ENCODE measurements at regions not wholly inside any gene's neighbourhood (a gene's known extent, or its start where the extent isn't known, plus 50 kb on each side); places are given as distances from the start of the nearest gene placed in this dataset.

DNA sequence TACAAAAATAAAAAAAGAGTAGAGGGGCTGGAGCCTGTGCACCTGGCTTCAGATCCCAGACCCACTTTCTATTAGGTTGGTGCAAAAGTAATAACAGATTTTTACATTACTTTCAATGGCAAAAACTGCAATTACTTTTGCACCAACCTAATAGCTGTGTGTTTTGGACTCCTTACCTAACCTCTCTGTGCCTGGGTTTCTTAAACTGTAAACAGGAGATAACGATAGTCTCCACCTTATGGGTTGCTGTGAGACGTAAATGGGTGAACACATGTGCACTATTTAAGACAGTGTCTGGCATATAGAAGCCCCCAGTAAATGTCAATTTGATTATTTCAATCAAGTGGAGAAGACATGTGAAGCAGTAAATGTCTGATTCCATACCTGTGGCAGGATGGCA, 89.7 kb downstream of the TFAP2C start:
- TF ChIP-seq EZH2 (IDR thresholded peaks at IDR 0.05) (no peak), EZH2phosphoT487 (IDR thresholded peaks at IDR 0.05) (no peak)
- TF ChIP-seq, protein P1, sequence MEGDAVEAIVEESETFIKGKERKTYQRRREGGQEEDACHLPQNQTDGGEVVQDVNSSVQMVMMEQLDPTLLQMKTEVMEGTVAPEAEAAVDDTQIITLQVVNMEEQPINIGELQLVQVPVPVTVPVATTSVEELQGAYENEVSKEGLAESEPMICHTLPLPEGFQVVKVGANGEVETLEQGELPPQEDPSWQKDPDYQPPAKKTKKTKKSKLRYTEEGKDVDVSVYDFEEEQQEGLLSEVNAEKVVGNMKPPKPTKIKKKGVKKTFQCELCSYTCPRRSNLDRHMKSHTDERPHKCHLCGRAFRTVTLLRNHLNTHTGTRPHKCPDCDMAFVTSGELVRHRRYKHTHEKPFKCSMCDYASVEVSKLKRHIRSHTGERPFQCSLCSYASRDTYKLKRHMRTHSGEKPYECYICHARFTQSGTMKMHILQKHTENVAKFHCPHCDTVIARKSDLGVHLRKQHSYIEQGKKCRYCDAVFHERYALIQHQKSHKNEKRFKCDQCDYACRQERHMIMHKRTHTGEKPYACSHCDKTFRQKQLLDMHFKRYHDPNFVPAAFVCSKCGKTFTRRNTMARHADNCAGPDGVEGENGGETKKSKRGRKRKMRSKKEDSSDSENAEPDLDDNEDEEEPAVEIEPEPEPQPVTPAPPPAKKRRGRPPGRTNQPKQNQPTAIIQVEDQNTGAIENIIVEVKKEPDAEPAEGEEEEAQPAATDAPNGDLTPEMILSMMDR (IDR thresholded peaks at IDR 0.05), result no peak

DNA sequence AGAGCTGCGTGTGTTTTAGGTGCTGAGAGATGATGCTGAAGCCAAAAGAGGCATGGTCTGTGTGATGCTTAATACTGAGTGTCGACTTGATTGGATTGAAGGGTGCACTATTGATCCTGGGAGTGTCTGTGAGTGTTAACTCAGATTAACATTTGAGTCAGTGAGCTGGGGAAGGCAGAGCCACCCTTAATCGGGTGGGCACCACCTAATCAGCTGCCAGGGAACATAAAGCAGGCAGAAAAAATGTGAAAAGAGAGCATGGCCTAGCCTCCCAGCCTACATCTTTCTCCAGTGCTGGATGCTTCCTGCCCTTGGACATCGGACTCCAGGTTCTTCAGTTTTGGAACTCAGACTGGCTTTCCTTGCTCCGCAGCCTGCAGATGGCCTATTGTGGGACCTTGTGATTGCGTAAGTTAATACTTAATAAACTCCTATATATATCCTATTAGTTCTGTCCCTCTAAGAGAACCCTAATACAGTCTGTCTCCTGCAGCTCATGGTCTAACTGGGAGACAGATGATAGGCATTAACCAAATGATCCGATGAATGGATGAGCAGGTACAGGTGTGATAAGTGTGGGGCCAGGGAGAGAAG, 91.6 kb downstream of the TFAP2C start:
- H3K4me1 Mint-ChIP-seq, result peaks cover 15% of the 10 kb centered on the region
- no peaks in the 10 kb centered on the region for H3K9me3 Mint-ChIP-seq
- no peaks in the 10 kb centered on the region for H3K36me3 Mint-ChIP-seq
- H3K4me3 ChIP-seq, result no peak overlapping the region
- no peak overlapping the region for H3K4me2 ChIP-seq
- H3K27me3 Mint-ChIP-seq (ENCODE audit: insufficient read depth, low read depth), result peaks cover 10% of the 10 kb centered on the region
- no peak for TF ChIP-seq EZH2 (IDR thresholded peaks at IDR 0.05)
- TF ChIP-seq, protein P1 (IDR thresholded peaks at IDR 0.05), result no peak
- TF ChIP-seq EZH2phosphoT487 (IDR thresholded peaks at IDR 0.05), result no peak
- H3K27ac ChIP-seq, result no peak overlapping the region
- no peak for DNase-seq (ENCODE audit: low spot score)
- no peak overlapping the region for H2AFZ ChIP-seq (replicated peaks)
- no peaks in the 10 kb centered on the region for H3K36me3 ChIP-seq
- H3K9ac ChIP-seq, result no peak overlapping the region
- H3K9me3 ChIP-seq (ENCODE audit: low read depth), result no peaks in the 10 kb centered on the region
- no peaks in the 10 kb centered on the region for H3K79me2 ChIP-seq (ENCODE audit: low read depth)
- H3K27me3 ChIP-seq, result no peaks in the 10 kb centered on the region
- no peak overlapping the region for H3K27ac Mint-ChIP-seq
- H3F3A ChIP-seq (ENCODE audit: low read depth), result no peaks in the 10 kb centered on the region
- no peaks in the 10 kb centered on the region for H4K20me1 ChIP-seq (ENCODE audit: low read depth)
- no peaks in the 10 kb centered on the region for H3K4me1 ChIP-seq
- no peak overlapping the region for H3K4me3 Mint-ChIP-seq

More for the DNA sequence above, 89.7 kb downstream of the TFAP2C start:
- Histone ChIP-seq H3K79me2 (ENCODE audit: low read depth) (no peaks in the 10 kb centered on the region), H4K20me1 (ENCODE audit: low read depth) (no peaks in the 10 kb centered on the region), H3K27me3 (no peaks in the 10 kb centered on the region), H3K9me3 (ENCODE audit: low read depth) (no peaks in the 10 kb centered on the region), H3K4me2 (no peak overlapping the region), H3K27ac (no peak overlapping the region), H2AFZ (replicated peaks) (no peak overlapping the region), H3K4me3 (no peak overlapping the region), H3K4me1 (peaks cover 7% of the 10 kb centered on the region), H3K36me3 (no peaks in the 10 kb centered on the region), H3F3A (ENCODE audit: low read depth) (no peaks in the 10 kb centered on the region), H3K9ac (no peak overlapping the region)
- no peak for DNase-seq (ENCODE audit: low spot score)
- Mint-ChIP-seq H3K9me3 (peaks cover 3% of the 10 kb centered on the region), H3K36me3 (no peaks in the 10 kb centered on the region), H3K4me1 (peaks cover 22% of the 10 kb centered on the region), H3K27ac (no peak overlapping the region), H3K4me3 (no peak overlapping the region), H3K27me3 (ENCODE audit: insufficient read depth, low read depth) (peaks cover 10% of the 10 kb centered on the region)

DNA sequence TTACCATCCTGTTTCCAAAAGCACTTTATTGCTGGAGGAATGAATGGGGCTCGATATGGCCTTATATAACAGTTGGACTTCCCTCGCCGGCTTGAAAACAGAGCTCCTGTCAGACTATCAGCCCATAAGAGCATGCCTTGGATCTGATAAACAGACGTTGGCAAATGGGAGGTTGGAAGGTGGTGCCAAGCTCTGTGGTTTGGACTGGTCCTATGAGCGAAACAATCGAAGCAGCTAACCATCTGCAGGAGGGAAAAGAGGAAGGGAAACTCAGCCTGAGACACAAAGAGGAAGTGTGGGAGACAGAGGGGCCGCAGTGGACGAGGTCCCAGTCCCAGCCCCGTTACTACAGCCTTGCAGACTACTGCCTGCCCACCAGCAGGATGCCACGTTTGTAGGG, 92.9 kb downstream of the TFAP2C start:
- TF ChIP-seq, protein P1 (IDR thresholded peaks at IDR 0.05), result no peak
- TF ChIP-seq EZH2phosphoT487 (IDR thresholded peaks at IDR 0.05) (no peak), EZH2 (IDR thresholded peaks at IDR 0.05) (no peak)
- no peaks in the 10 kb centered on the region for H4K20me1 ChIP-seq (ENCODE audit: low read depth)
- no peaks in the 10 kb centered on the region for H3K79me2 ChIP-seq (ENCODE audit: low read depth)
- no peaks in the 10 kb centered on the region for H3K36me3 ChIP-seq
- DNase-seq (ENCODE audit: low spot score), result no peak
- H3K4me1 ChIP-seq, result no peaks in the 10 kb centered on the region
- no peaks in the 10 kb centered on the region for H3F3A ChIP-seq (ENCODE audit: low read depth)
- Mint-ChIP-seq H3K4me1 (peaks cover 15% of the 10 kb centered on the region), H3K4me3 (no peak overlapping the region), H3K9me3 (no peaks in the 10 kb centered on the region), H3K27ac (no peak overlapping the region), H3K27me3 (ENCODE audit: insufficient read depth, low read depth) (peaks cover 8% of the 10 kb centered on the region), H3K36me3 (no peaks in the 10 kb centered on the region)
- H3K27me3 ChIP-seq, result no peaks in the 10 kb centered on the region
- no peak overlapping the region for H3K4me3 ChIP-seq
- no peak overlapping the region for H3K4me2 ChIP-seq
- no peak overlapping the region for H2AFZ ChIP-seq (replicated peaks)
- H3K9me3 ChIP-seq (ENCODE audit: low read depth), result no peaks in the 10 kb centered on the region
- H3K9ac ChIP-seq, result no peak overlapping the region
- no peak overlapping the region for H3K27ac ChIP-seq
